HG03196 (cell line): ENCODE measurements at regions not wholly inside any gene's neighbourhood (a gene's known extent, or its start where the extent isn't known, plus 50 kb on each side); places are given as distances from the start of the nearest gene placed in this dataset.

Experiments
- ATAC-seq: cut with Tn5 transposase; IDR thresholded peaks from one replicate; pipeline ENCODE4 v1.9.1; 2021; ENCODE audit not compliant: unreplicated experiment

- ATAC-seq: no peak
Observed at GRCh38 chr2:174669336-174669735, 71.7 kb upstream of the WIPF1 start.

- ATAC-seq: no peak
Observed at GRCh38 chr2:174668075-174668474, 70.5 kb upstream of the WIPF1 start.

GRCh38 chr2:174667250-174667860, 69.8 kb upstream of the WIPF1 start:
- no peak for ATAC-seq

GRCh38 chr2:174666845-174667244, 69.2 kb upstream of the WIPF1 start:
- no peak for ATAC-seq

- no peak for ATAC-seq
Observed at GRCh38 chr2:174666312-174666711, 68.7 kb upstream of the WIPF1 start.

- no peak for ATAC-seq
Observed at GRCh38 chr2:174664084-174664759, 66.6 kb upstream of the WIPF1 start.

GRCh38 chr2:174663550-174663949, 65.9 kb upstream of the WIPF1 start:
- no peak for ATAC-seq

GRCh38 chr2:174662859-174663258, 65.3 kb upstream of the WIPF1 start:
- no peak for ATAC-seq

- ATAC-seq: no peak
Observed at GRCh38 chr2:174662459-174662858, 64.9 kb upstream of the WIPF1 start.

- no peak for ATAC-seq
Observed at GRCh38 chr2:174660984-174661675, 63.5 kb upstream of the WIPF1 start.

- no peak for ATAC-seq
Observed at GRCh38 chr2:174659069-174659900, 61.7 kb upstream of the WIPF1 start.

- ATAC-seq: no peak
Observed at GRCh38 chr2:174656676-174657176, 59.1 kb upstream of the WIPF1 start.

- no peak for ATAC-seq
Observed at GRCh38 chr2:174656035-174656434, 58.4 kb upstream of the WIPF1 start.

- no peak for ATAC-seq
Observed at GRCh38 chr2:174654419-174654941, 56.9 kb upstream of the WIPF1 start.

- ATAC-seq: no peak
Observed at GRCh38 chr2:174648896-174649295, 51.3 kb upstream of the WIPF1 start.
